ENCODE measurements at regions not wholly inside any gene's neighbourhood (a gene's known extent, or its start where the extent isn't known, plus 50 kb on each side); places are given as distances from the start of the nearest gene placed in this dataset.
A peak's percentile ranks its signal among the peaks of the same experiment; 100 is the strongest.

GRCh38 chr6:22027040-22027725, 269.7 kb downstream of the PRL start:
- TF ChIP-seq EZH2phosphoT487 (IDR thresholded peaks at IDR 0.05; ENCODE audit: borderline replicate concordance, low read depth, low read length) = no peak
- TF ChIP-seq CTCF (conservative IDR thresholded peaks at IDR 0.05; ENCODE audit: low read length) = no peak
- POLR2A ChIA-PET = interaction anchor here (1.0 kb wide), 1 partner anchor 11 kb away, joined by 4 read pairs; no protein-coding TSS in a partner anchor
- Histone ChIP-seq H4K20me1 (ENCODE audit: insufficient read depth, low read length) (no peaks in the 10 kb centered on the region), H3K79me2 (ENCODE audit: insufficient read depth, low read depth, low read length) (no peaks in the 10 kb centered on the region), H3K27ac (ENCODE audit: low read depth, low read length, poor library complexity, severe bottlenecking) (no peak overlapping the region), H3K4me3 (ENCODE audit: low read depth, low read length, poor library complexity, severe bottlenecking) (no peak overlapping the region), H3K4me1 (ENCODE audit: insufficient read depth, low read length, poor library complexity, severe bottlenecking) (peaks cover 23% of the 10 kb centered on the region), H3K9me3 (ENCODE audit: low read length) (no peaks in the 10 kb centered on the region), H2AFZ (ENCODE audit: low read length) (no peak overlapping the region), H3K9me2 (ENCODE audit: insufficient read depth, low read length) (no peaks in the 10 kb centered on the region), H3K36me3 (ENCODE audit: insufficient read depth, low read length) (no peaks in the 10 kb centered on the region), H3K4me2 (ENCODE audit: low read length) (no peak overlapping the region)
- intact Hi-C loops (cut with micrococcal nuclease; ENCODE audit: unreplicated experiment) = no loop called here
- DNase-seq (ENCODE audit: low spot score) = no peak
- CTCF ChIA-PET (ENCODE audit: unreplicated experiment) = no interaction called here
- no TSS peak for BruUV-seq (replicated peaks)

GRCh38 chr6:22028403-22029090, 268.3 kb downstream of the PRL start:
- H4K20me1 ChIP-seq (ENCODE audit: insufficient read depth, low read length) = no peaks in the 10 kb centered on the region

More at GRCh38 chr6:22028403-22029090, 268.3 kb downstream of the PRL start:
- Histone ChIP-seq H3K9me2 (ENCODE audit: insufficient read depth, low read length) (no peaks in the 10 kb centered on the region), H3K9me3 (ENCODE audit: low read length) (no peaks in the 10 kb centered on the region), H3K79me2 (ENCODE audit: insufficient read depth, low read depth, low read length) (no peaks in the 10 kb centered on the region), H3K4me2 (ENCODE audit: low read length) (peak overlapping the region; percentile 41; the same call in 1 of the 2 replicates), H2AFZ (ENCODE audit: low read length) (peak overlapping the region; percentile 58), H3K36me3 (ENCODE audit: insufficient read depth, low read length) (no peaks in the 10 kb centered on the region), H3K4me1 (ENCODE audit: insufficient read depth, low read length, poor library complexity, severe bottlenecking) (peaks cover 23% of the 10 kb centered on the region), H3K27ac (ENCODE audit: low read depth, low read length, poor library complexity, severe bottlenecking) (no peak overlapping the region), H3K4me3 (ENCODE audit: low read depth, low read length, poor library complexity, severe bottlenecking) (no peak overlapping the region)
- TF ChIP-seq CTCF (conservative IDR thresholded peaks at IDR 0.05; ENCODE audit: low read length) = no peak
- TF ChIP-seq EZH2phosphoT487 (IDR thresholded peaks at IDR 0.05; ENCODE audit: borderline replicate concordance, low read depth, low read length) = no peak
- DNase-seq (ENCODE audit: low spot score) = peak; percentile 15
- intact Hi-C loops (cut with micrococcal nuclease; ENCODE audit: unreplicated experiment) = no loop called here
- ChIA-PET POLR2A (interaction anchor here (0.6 kb wide), 1 partner anchor 1442 kb away, joined by 3 read pairs; no protein-coding TSS in a partner anchor), CTCF (ENCODE audit: unreplicated experiment) (no interaction called here)
- no TSS peak for BruUV-seq (replicated peaks)
